ENCODE measurements at regions not wholly inside any gene's neighbourhood (a gene's known extent, or its start where the extent isn't known, plus 50 kb on each side); places are given as distances from the start of the nearest gene placed in this dataset.
"Not testable (repeated sequence)": the region's sequence is repeated elsewhere in the genome, so short reads cannot be mapped to it uniquely, and the experiment has no call there.

DNA sequence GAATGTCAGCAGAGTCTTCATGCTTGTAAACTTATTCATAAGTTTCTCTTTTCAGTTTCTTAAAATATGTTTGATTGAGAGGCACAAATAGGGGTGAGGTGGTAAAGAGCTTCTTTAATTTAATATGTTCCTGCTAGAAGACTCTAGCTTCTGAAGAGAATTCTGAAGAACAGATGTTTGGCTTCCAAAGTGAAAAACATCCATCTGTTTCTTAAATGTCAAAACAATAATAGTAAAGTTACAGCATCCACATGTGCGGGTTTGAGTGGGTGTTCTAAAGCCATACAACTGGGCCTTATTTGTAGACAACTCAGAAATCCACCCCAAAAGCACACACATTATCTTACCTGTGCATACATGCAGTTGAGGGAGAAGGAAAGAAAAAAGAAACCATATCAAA, 144.0 kb upstream of the ADGRL4 start:
- DNase-seq: no peak

DNA sequence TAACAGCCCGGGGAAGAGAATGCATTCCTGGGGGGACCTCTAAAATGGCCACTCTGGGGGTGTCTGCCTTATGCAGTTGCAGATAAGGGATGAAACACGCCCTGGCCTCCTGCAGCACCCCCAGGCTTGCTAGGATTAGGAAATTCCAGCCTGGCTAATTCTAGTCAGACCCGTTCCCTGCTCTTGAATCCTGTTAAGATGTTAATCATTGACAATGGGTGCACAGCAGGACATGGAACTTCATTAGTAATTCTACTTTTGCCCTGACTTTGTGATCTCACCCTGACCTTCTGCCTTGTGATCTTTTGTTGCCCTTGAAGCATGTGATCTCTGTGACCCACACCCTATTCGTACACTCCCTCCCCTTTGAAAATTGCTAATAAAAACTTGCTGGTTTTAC, 131.7 kb upstream of the ADGRL4 start:
- DNase-seq: not testable (repeated sequence)

DNA sequence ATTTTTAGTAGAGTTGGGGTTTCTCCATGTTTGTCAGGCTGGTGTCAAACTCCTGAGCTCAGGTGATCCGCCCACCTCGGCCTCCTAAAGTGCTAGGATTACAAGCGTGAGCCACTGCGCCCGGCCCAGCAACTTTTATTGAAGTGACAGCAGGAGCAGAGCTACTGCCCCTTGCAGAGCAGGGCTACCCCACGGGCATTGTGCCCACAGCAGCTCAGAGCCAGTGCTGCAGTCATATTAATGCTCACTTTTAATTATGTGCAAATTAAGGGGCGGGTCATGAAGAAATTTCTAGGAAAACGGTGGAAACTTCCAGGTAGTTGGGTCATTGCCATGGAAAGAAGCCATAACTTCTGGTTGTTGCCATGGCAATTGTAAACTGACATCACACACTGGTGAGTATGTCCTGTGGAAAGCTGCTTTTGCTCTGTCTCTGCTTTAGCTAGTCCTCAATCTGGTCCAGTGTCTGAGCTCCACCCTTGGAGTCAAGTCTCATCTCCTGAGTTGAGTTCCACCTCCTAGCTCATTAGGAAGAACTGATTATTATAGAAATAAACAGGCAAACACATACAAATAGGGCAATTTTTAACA, 127.3 kb upstream of the ADGRL4 start:
- no peak for DNase-seq

DNA sequence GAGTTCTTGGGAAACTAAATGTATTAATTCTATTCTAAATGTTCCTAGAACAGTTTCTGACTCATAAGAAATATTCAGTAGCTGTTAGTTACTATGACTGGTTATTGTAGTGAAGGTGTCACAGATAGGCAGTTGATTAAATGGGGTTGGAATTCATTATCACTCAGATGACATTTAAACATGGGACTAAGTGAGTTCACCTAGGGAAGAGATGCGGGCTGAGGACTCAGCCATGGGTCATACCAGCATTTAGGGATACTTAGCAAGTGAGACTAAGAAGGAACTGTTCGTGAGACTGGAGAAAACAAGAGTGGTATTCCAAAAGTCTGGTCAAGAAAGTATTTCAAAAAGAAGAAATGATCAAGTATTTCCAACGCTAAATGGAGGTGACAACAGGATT, 125.1 kb upstream of the ADGRL4 start:
- no peak for DNase-seq

DNA sequence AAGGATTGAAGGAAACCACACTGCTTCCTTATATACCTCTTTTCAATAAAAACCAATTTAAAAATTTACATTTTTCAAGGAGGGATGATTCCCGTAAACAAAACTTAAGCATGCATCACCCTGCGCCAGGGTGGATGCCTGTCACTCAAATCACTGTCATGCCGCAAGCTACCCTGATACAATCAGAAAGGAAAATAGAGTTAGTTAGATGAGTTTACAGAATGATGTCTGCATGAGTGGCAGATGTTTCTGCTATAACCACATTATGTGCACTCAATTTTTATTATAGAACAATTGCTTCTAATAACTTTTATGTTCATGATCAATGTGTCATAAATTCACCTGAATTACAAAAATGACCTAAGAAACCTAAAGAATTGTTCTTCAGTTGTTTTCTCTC, 123.4 kb upstream of the ADGRL4 start:
- no peak for DNase-seq

DNA sequence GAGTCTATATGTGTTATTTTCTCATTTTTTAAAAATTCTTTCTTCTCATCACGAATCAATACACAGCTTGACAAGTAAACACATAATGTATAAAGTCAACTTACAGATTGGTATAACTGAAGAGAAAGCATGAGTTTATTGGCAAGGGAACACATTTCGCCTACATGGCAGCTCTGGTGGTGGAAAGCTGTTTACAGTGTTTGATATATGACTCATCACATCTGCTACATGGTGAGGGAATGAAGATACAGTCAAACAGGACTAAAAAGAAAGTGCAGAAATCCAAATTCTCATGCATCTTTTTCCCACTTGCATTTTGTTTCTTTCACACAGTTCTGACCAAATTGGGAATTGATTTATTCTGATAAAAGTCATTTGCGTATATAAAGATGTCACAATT, 122.2 kb upstream of the ADGRL4 start:
- no peak for DNase-seq

DNA sequence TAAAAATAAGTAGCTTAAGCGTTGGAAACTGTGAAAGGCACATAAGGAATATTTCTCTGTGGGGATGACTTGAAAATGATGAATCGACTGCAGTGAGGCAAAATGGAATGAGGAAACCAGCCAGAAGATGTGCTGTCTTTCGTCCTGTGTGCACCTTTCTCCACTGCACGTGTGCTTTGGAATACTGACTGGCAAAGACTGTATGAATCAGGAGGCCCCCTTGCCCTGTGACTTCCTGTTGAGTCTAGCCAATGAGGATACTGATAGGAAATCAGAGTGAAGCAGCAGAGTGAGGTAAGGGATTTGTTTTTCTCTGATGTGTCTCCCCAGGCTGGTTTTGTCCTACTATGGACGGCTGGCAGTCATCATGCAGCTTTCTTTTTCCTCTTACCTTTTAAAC, 118.2 kb upstream of the ADGRL4 start:
- no peak for DNase-seq

DNA sequence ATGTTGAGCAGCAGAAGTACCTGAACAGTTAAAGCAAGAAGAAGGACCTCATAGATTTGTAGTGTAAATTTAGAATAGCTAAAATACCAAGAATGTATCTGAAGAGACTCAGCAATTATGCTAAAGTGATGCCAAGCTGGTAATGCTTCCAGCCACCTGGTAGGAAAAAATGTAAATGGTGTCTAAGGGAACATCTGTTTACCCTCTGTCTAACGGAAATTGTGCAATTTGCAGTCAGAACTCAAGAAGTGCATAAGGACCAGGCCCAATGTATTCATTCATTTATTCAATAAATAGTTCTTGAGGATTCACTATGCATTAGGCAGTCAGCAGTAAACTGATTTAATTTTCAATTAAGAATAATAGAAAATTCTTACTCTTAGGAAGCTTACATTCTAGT, 116.0 kb upstream of the ADGRL4 start:
- DNase-seq: no peak

DNA sequence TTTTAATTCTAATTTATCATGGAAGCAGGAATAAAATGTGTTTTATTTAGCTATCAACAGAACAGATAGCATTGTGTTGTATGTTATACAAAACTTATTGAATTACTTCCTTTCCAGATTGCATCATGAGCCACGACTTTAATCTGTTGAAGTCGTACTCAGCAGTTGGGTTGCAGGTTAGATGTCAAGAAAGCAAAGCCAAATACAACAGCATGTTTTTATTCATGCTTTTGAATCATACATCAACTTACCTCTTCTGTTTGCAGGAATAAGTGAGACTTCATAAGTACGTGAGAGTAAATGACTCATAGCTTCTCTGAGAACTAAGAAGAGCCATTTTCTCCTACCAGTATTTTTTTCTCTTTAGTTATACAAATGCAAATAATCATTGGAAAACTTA, 110.8 kb upstream of the ADGRL4 start:
- no peak for DNase-seq

DNA sequence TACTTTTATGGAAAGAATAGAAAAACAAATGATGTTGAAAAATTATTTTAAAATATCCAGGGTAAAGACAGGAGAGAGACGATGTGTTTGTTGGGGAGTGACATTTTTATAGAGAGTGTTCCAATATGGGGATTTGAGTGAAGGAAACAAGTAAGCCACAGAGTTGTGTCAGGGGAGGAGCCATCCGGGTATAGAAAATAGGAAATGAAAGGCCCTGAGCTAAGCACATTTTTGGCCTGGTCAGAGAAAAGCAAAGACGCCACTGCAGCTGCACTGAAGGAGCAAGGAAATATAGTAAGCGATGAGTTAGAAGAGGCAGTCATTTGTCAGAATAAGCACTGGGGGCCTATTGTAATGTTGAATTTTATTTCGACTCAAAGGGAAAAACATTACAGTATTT, 107.3 kb upstream of the ADGRL4 start:
- DNase-seq: no peak

DNA sequence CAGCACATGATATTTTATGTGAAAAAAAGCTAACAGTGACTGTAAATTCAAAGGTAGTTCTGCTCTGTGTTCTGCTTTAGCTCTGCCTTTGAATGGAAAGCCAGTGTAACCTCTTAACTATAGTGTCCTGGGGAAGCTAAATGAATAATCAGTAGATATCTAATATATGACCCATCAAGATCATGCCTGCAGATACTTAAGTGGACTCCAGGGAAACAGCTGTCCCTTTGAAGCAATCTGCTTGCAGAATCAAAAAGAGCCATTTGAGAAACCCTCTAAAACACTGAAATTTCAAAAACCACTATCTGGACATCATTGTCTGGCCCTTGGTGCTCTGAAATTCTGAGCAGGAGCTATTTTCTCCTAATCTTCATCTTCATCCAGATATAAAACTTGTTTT, 104.2 kb upstream of the ADGRL4 start:
- DNase-seq: no peak

DNA sequence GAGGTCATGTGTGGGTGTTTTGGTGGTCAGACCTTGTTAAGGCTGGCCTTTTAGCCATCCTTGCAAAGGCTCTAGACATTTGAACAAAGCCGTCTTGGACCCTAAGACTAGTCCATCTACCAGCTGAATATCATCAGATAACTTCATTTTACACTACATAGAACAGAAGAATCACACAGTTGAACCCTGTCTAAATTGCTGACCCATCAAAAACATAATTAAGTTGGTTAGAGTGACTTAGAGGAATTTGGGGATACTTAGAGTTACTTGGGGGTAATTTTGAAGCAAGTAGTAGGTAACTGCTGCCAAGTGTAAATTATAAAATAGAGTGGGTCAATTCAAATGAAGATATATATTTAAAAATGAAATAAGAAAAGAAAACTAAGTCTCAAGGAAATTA, 102.9 kb upstream of the ADGRL4 start:
- DNase-seq: no peak

DNA sequence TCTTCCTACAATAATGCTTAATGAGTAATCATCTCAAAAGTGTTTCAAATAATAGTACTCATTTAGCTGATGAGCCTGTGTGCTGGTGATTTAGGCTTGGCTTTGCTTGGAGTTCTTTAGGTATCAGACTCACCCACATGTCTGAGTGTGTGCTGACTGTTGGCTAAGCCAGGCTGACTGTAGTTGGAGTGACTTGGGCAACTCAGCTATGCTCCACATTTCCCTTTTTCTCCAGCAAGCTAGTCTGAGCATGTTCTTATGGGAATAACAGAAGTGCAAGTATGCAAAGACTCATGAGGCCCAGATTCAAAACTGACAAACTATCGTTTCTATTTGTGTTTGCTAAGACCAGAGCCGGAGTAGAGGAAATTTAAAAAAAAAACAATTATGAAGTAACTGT, 99.0 kb upstream of the ADGRL4 start:
- DNase-seq: no peak

DNA sequence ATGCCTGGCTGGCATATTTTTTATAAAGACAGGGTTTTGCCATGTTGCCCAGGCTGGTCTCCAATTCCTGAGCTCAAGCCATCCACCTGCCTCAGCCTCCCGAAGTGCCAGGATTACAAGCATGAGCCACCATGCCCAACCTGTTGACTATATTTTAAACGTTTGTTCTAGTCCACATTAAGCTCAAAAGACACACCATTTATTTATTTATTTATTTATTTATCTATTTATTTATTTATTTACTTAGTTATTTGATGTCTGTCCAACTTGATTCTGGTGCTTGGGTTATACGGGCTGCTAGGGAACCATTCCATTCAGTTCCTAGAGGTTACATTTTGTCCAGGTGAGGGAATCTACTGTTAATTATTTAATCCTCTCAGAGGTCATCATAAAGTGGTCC, 98.1 kb upstream of the ADGRL4 start:
- DNase-seq: no peak

DNA sequence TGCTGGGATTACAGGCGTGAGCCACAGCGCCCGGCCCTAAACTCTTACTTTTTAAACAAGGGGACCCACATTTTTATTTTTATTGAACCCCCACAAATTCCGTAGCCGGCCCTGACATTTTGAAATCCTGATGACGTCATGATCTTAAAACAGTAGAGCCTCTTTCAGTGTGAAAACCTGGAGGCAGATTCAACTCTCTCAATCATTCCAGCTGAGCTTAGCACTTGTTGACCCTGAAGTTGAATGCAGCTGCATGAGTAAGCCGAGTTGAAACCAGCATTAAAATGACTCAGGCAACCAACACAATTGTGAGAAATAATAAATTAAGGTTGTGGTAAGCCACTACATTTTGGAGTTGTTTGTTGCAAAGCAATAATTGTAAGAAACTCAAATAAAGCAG, 93.9 kb upstream of the ADGRL4 start:
- DNase-seq: no peak

DNA sequence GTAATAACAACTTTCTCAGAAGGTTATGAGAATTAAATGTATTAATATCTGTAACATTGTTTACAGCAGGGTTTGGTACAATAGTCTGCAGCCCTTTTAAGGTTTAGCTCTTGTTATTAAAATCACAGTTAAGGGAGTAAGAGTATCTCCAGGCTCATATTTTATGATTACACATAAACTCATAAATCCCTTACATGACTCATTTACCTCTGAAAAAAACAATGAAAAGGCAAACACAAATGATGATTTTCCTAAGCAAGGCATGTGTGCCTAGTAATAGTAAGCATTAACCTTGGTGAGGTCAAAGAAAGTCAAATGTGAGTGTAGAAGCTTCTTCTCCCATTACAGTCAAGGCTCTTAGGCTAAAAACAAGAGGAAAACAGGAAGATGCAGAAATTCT, 84.5 kb upstream of the ADGRL4 start:
- DNase-seq: no peak

DNA sequence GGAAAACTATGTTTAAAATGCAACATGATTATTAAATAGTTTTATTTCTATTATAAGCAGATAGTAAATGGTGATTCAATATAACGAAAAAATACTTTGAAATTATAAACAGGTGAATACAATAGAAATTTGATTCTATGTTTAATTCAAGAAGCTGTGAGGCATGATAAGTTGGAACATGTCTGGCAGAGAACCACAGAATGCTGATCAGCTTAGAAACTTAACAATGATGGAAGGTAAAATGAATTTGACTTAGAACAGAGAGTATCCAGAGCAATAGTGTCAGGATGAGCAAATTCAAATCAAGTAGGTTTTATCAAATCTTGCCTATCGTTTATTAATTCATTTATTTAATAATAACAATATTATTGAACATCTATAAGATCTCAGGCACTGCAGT, 83.4 kb upstream of the ADGRL4 start:
- no peak for DNase-seq

DNA sequence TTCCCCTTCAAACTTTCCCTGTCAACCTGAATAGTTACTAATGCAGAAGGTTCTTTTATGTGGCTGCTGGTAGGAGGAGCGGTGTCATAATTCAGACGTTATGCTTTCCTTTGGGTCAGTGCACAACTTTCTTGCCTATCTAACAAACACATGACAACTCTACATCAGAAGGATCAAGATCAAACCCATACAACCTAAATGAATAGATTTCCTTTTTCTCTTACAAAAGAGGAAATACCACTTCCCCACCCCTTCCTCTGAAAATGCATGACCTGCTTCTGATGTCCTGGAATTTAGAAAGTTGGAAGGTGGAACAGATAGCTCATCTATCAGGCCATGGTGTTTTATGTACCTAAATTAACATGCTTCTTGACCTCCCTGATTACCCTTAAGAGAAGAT, 75.7 kb upstream of the ADGRL4 start:
- DNase-seq: no peak

DNA sequence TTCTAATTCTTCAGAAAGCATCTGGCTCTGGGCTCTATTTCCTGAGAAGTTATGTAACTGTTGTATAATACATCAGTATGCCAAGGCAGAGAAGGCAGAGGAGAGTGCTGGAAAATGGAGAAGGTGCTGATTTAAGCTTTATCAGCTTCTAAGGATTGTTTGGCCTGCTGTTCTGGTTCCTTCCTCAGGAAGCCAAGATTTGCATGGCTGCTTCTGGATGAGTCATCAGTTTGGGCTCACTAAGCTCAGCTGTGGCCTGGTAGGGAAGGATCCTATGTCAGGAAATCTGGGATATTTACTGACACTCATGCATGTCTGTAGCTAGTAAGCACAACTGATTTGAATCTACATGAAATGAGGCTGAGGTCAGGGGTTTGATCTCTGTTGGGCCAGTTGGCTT, 73.2 kb upstream of the ADGRL4 start:
- DNase-seq: peak in 1 of 2 donors; percentile 2

DNA sequence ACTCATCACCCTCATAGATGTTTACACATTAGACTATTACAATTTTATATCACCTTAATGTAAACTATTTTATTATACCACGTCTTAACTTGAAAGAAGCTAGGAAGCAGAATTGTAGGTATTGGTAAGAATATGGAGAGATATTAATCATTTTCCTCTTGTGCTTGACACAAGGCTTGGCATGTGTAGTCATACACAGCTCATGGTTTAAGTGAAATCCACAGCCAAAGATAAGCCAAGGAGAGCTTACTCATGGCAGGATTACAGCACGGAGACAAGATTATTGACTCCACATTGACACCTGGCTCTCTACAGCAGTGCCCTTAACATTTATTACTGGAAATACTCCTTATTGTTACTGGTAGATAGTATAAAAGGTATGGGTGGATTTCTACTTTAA, 68.4 kb upstream of the ADGRL4 start:
- DNase-seq: no peak

DNA sequence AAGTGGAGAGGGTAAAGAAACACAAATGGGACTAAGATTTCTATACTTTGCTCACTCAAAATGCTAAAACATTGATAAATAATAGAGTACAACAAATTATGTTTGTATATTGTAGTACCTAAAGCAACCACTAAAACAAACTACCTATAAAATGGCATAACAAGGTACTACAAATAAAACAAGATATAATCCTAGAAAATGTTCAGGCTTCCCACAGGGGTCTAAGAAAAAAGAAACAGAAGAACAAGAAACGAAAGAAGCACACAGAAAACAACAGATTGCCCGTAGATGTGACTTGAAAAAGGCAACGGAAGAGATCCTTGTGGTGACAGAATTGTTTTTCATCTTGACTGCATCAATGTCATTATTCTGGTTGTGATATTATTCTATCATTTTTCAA, 63.3 kb upstream of the ADGRL4 start:
- no peak for DNase-seq

DNA sequence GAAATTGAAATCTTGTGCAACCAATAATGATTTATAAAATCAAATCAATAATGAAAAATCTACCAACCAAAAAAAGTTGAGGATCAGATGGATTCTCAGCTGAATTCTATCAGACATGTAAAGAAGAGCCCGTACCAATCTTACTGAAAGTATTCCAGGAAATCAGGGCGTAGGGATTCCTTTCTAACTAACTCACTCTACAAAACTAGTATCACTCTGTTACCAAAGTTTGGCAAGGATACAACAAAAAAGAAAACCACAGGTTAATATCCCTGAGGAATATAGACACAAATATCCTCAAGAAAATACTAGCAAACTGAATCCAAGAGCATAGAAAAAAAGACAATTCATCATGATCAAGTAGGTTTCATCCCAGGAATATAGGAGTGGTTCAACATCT, 52.8 kb upstream of the ADGRL4 start:
- no peak for DNase-seq

Data from right lung (tissue), 2 donors.